H1 (cell line): ENCODE measurements at regions not wholly inside any gene's neighbourhood (a gene's known extent, or its start where the extent isn't known, plus 50 kb on each side); places are given as distances from the start of the nearest gene placed in this dataset.

Source experiments
- CREB1 ChIP-seq: IDR thresholded peaks from 2 replicates; pipeline ENCODE4 v1.6.1; 2012; ENCODE audit warnings: inconsistent platforms
- EZH2 ChIP-seq: fragments of 200-600 bp; sonication (generic); IDR thresholded peaks from 2 replicates; pipeline ENCODE4 v1.7.1; 2012; ENCODE audit warnings: low read depth, mild to moderate bottlenecking, moderate library complexity, low read length, inconsistent platforms; ENCODE audit not compliant: severe bottlenecking
- JUND ChIP-seq: IDR thresholded peaks from 2 replicates; pipeline ENCODE4 v1.6.1; 2011; ENCODE audit warnings: mild to moderate bottlenecking, improper control_type of control experiment, low read length
- POLR2A ChIP-seq, 2 experiments: IDR thresholded peaks; 1 replicate in 1 of 2; 2 replicates in 1 of 2; pipeline ENCODE4 v1.6.1; 2011; ENCODE audit warnings: low read depth in 2 of 2, low read length in 2 of 2, mild to moderate bottlenecking in 2 of 2; ENCODE audit errors: control extremely low read depth in 1 of 2
- SIN3A ChIP-seq, 2 experiments: IDR thresholded peaks in 1 of 2; conservative IDR thresholded peaks in 1 of 2; 2 replicates each; pipeline ENCODE4 v1.6.1; 2011 to 2012; ENCODE audit warnings: low read length in 2 of 2, improper control_type of control experiment in 1 of 2, low read depth in 1 of 2, mild to moderate bottlenecking in 1 of 2
- YY1 ChIP-seq: IDR thresholded peaks from 2 replicates; pipeline ENCODE4 v1.6.1; 2011; ENCODE audit warnings: low read depth, mild to moderate bottlenecking, low read length
- TF ChIP-seq, protein P1 (sequence below), 3 experiments: IDR thresholded peaks; 1 replicate in 2 of 3; 2 replicates in 1 of 3; pipeline versions ENCODE4 v1.5.1 to v1.6.1; 2011; ENCODE audit warnings: low read length in 3 of 3, mild to moderate bottlenecking in 3 of 3, inconsistent platforms in 2 of 3, low read depth in 1 of 3, moderate library complexity in 1 of 3; ENCODE audit not compliant: insufficient read depth in 1 of 3; ENCODE audit errors: control extremely low read depth in 1 of 3

DNA sequence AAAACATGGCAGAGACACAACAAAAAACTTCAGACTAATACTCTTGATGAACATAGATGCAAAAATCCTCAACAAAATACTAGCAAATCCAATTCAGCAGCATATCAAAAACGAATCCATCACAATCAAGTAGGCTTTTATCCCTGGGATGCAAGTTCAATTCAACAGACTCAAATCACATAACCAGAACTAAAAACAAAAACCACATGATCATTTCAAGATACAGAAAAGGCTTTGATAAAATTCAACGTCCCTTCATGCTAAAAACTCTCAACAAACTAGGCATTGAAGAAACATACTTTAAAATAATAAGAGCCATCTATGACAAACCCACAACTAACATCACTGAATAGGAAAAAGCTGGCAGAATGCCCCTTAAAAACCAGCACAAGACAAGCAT, 93.6 kb downstream of the TUSC1 start:
- TF ChIP-seq EZH2 (no peak), JUND (no peak), YY1 (no peak), SIN3A (conservative IDR thresholded peaks at IDR 0.05 in 1 of 2, IDR thresholded peaks at IDR 0.05 in 1 of 2; ENCODE audit: low read depth in 1 of 2, low read length in 2 of 2) (no peak), CREB1 (no peak), POLR2A (IDR thresholded peaks at IDR 0.05; ENCODE audit: control extremely low read depth in 1 of 2, low read depth in 2 of 2, low read length in 2 of 2) (no peak)
- TF ChIP-seq, protein P1, sequence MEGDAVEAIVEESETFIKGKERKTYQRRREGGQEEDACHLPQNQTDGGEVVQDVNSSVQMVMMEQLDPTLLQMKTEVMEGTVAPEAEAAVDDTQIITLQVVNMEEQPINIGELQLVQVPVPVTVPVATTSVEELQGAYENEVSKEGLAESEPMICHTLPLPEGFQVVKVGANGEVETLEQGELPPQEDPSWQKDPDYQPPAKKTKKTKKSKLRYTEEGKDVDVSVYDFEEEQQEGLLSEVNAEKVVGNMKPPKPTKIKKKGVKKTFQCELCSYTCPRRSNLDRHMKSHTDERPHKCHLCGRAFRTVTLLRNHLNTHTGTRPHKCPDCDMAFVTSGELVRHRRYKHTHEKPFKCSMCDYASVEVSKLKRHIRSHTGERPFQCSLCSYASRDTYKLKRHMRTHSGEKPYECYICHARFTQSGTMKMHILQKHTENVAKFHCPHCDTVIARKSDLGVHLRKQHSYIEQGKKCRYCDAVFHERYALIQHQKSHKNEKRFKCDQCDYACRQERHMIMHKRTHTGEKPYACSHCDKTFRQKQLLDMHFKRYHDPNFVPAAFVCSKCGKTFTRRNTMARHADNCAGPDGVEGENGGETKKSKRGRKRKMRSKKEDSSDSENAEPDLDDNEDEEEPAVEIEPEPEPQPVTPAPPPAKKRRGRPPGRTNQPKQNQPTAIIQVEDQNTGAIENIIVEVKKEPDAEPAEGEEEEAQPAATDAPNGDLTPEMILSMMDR (IDR thresholded peaks at IDR 0.05; ENCODE audit: control extremely low read depth in 1 of 3, insufficient read depth in 1 of 3, low read depth in 1 of 3, low read length in 3 of 3), result no peak
